GM21526 (cell line): ENCODE measurements at regions not wholly inside any gene's neighbourhood (a gene's known extent, or its start where the extent isn't known, plus 50 kb on each side); places are given as distances from the start of the nearest gene placed in this dataset.
"Not testable (repeated sequence)": the region's sequence is repeated elsewhere in the genome, so short reads cannot be mapped to it uniquely, and the experiment has no call there.

Source experiments
- ATAC-seq: cut with Tn5 transposase; IDR thresholded peaks from one replicate; pipeline ENCODE4 v1.9.1; 2021; ENCODE audit warnings: moderate library complexity; ENCODE audit not compliant: unreplicated experiment, low FRiP score

GRCh38 chr3:4213420-4213819 is 89.7 kb upstream of the SETMAR start:
- not testable (repeated sequence) for ATAC-seq

GRCh38 chr3:4216974-4217373 is 86.2 kb upstream of the SETMAR start:
- not testable (repeated sequence) for ATAC-seq

- ATAC-seq = no peak
Measured at GRCh38 chr3:4218456-4219226, 84.5 kb upstream of the SETMAR start.

GRCh38 chr3:4219227-4219568 is 84.0 kb upstream of the SETMAR start:
- ATAC-seq = no peak

- ATAC-seq = no peak
Measured at GRCh38 chr3:4220065-4220464, 83.1 kb upstream of the SETMAR start.

GRCh38 chr3:4222574-4223175 is 80.5 kb upstream of the SETMAR start:
- no peak for ATAC-seq

- ATAC-seq = no peak
Measured at GRCh38 chr3:4223777-4224176, 79.4 kb upstream of the SETMAR start.

GRCh38 chr3:4224331-4224730 is 78.8 kb upstream of the SETMAR start:
- ATAC-seq = no peak

GRCh38 chr3:4225005-4225471 is 78.1 kb upstream of the SETMAR start:
- no peak for ATAC-seq

GRCh38 chr3:4228295-4228694 is 74.9 kb upstream of the SETMAR start:
- ATAC-seq = no peak

GRCh38 chr3:4231041-4231440 is 72.1 kb upstream of the SETMAR start:
- no peak for ATAC-seq

- no peak for ATAC-seq
Measured at GRCh38 chr3:4232798-4233197, 70.4 kb upstream of the SETMAR start.

- no peak for ATAC-seq
Measured at GRCh38 chr3:4233488-4233887, 69.7 kb upstream of the SETMAR start.

- no peak for ATAC-seq
Measured at GRCh38 chr3:4234889-4235288, 68.3 kb upstream of the SETMAR start.

GRCh38 chr3:4235690-4236089 is 67.5 kb upstream of the SETMAR start:
- no peak for ATAC-seq

GRCh38 chr3:4241595-4242170 is 61.5 kb upstream of the SETMAR start:
- ATAC-seq = no peak

GRCh38 chr3:4245671-4246070 is 57.5 kb upstream of the SETMAR start:
- ATAC-seq = no peak

GRCh38 chr3:4247391-4247790 is 55.8 kb upstream of the SETMAR start:
- ATAC-seq = no peak

- ATAC-seq = no peak
Measured at GRCh38 chr3:4250064-4250463, 53.1 kb upstream of the SETMAR start.

- no peak for ATAC-seq
Measured at GRCh38 chr3:4251412-4251811, 51.8 kb upstream of the SETMAR start.

GRCh38 chr3:4253072-4253832 is 49.9 kb upstream of the SETMAR start:
- not testable (repeated sequence) for ATAC-seq
